Suprapubic skin (tissue), 4 donors: ENCODE measurements at regions not wholly inside any gene's neighbourhood (a gene's known extent, or its start where the extent isn't known, plus 50 kb on each side); places are given as distances from the start of the nearest gene placed in this dataset.

Experiments used
- CTCF ChIP-seq, 2 donors: fragments of 200-600 bp in 1 of 2; fragments of 450-650 bp in 1 of 2; sonication (generic) in 1 of 2; IDR thresholded peaks; one replicate each; pipeline ENCODE4 v1.5.1; 2016 to 2019; ENCODE audit warnings: antibody characterized with exemption in 2 of 2, mild to moderate bottlenecking in 1 of 2, moderate library complexity in 1 of 2
- EP300 ChIP-seq: sonication (generic); formaldehyde crosslinking; IDR thresholded peaks from one replicate; pipeline ENCODE4 v1.6.1; 2017; ENCODE audit warnings: antibody characterized with exemption
- POLR2A ChIP-seq, 2 donors: fragments of 450-650 bp; IDR thresholded peaks; one replicate each; pipeline ENCODE4 v1.6.1; 2017; ENCODE audit warnings: antibody characterized with exemption in 2 of 2, mild to moderate bottlenecking in 2 of 2, moderate library complexity in 2 of 2
- POLR2AphosphoS5 ChIP-seq, 3 donors: sonication (generic); formaldehyde crosslinking; IDR thresholded peaks; one replicate each; pipeline ENCODE4 v1.6.1; 2017; ENCODE audit warnings: antibody characterized with exemption in 3 of 3

DNA sequence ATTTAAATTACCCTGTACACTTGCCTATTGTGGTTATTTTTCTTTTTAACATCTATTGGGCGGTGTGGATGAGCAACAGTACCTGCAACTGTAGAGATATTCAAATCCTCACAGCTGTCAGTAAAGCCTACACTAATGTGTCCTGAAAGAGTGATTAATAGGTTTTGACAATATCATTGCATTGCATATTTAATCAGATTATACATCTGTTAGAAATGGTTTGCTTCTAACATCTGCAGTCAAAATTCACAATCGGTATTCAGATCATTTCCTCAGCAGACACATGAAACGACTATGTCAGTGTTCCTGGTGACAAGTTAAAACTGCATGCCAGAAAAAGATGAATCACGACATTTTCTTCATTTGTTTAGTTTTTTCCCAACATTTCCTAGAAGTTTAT is 254.6 kb upstream of the EPHA5 start:
- TF ChIP-seq CTCF (IDR thresholded peaks at IDR 0.05), result no peak
- TF ChIP-seq EP300, result no peak
- TF ChIP-seq POLR2A (IDR thresholded peaks at IDR 0.05), result no peak
- TF ChIP-seq POLR2AphosphoS5 (IDR thresholded peaks at IDR 0.05), result no peak
